ENCODE measurements at regions not wholly inside any gene's neighbourhood (a gene's known extent, or its start where the extent isn't known, plus 50 kb on each side); places are given as distances from the start of the nearest gene placed in this dataset.

GRCh38 chr6:156080371-156080770 is 624.7 kb upstream of the NOX3 start:
- Histone ChIP-seq H3K9me2 (ENCODE audit: insufficient read depth) (no peaks in the 10 kb centered on the region), H3K27ac (no peak overlapping the region), H2AFZ (no peak overlapping the region), H4K20me1 (ENCODE audit: insufficient read depth) (no peaks in the 10 kb centered on the region), H3K27me3 (replicated peaks; ENCODE audit: insufficient read depth) (no peaks in the 10 kb centered on the region), H3K4me3 (no peak overlapping the region), H3K9me3 (ENCODE audit: low read depth) (no peaks in the 10 kb centered on the region), H3K79me2 (ENCODE audit: insufficient read depth) (no peaks in the 10 kb centered on the region), H3K4me1 (ENCODE audit: insufficient read depth) (no peaks in the 10 kb centered on the region), H3K36me3 (ENCODE audit: low read depth) (no peaks in the 10 kb centered on the region), H3K4me2 (ENCODE audit: unreplicated experiment) (no peak overlapping the region), H3F3A (ENCODE audit: insufficient read depth) (no peaks in the 10 kb centered on the region), H3K9ac (no peak overlapping the region)
- no peak for TF ChIP-seq EZH2phosphoT487 (IDR thresholded peaks at IDR 0.05; ENCODE audit: insufficient read depth, low read depth)
- TF ChIP-seq EZH2 (IDR thresholded peaks at IDR 0.05; ENCODE audit: insufficient read depth, poor library complexity, severe bottlenecking) = no peak
- in situ Hi-C loops (cut with MboI) = no loop called here
- no peak for DNase-seq
- WGBS, 2 experiments (ENCODE audit: low coverage in 1 of 2, low lambda C conversion rate in 2 of 2, missing lambda C conversion rate in 2 of 2) = 7 to 20% methylated on average over 1 of the region's 1 CpG

GRCh38 chr6:156068881-156069280 is 613.2 kb upstream of the NOX3 start:
- H4K20me1 ChIP-seq (ENCODE audit: insufficient read depth) = no peaks in the 10 kb centered on the region
- no peak overlapping the region for H3K9ac ChIP-seq
- H3K4me2 ChIP-seq (ENCODE audit: unreplicated experiment) = no peak overlapping the region
- TF ChIP-seq EZH2phosphoT487 (IDR thresholded peaks at IDR 0.05; ENCODE audit: insufficient read depth, low read depth) = no peak
- no peak for TF ChIP-seq EZH2 (IDR thresholded peaks at IDR 0.05; ENCODE audit: insufficient read depth, poor library complexity, severe bottlenecking)
- no peaks in the 10 kb centered on the region for H3K27me3 ChIP-seq (replicated peaks; ENCODE audit: insufficient read depth)
- no peak for DNase-seq
- no peak overlapping the region for H3K27ac ChIP-seq
- H3K4me1 ChIP-seq (ENCODE audit: insufficient read depth) = no peaks in the 10 kb centered on the region
- H3K9me3 ChIP-seq (ENCODE audit: low read depth) = no peaks in the 10 kb centered on the region
- H3K4me3 ChIP-seq = no peak overlapping the region
- no peaks in the 10 kb centered on the region for H3K9me2 ChIP-seq (ENCODE audit: insufficient read depth)
- H3K36me3 ChIP-seq (ENCODE audit: low read depth) = no peaks in the 10 kb centered on the region
- H3K79me2 ChIP-seq (ENCODE audit: insufficient read depth) = no peaks in the 10 kb centered on the region
- 13 to 19% methylated on average over 4 of the region's 4 CpGs for WGBS, 2 experiments (ENCODE audit: low coverage in 1 of 2, low lambda C conversion rate in 2 of 2, missing lambda C conversion rate in 2 of 2)
- H3F3A ChIP-seq (ENCODE audit: insufficient read depth) = no peaks in the 10 kb centered on the region
- in situ Hi-C loops (cut with MboI) = no loop called here
- H2AFZ ChIP-seq = no peak overlapping the region

- Histone ChIP-seq H3K27ac (no peak overlapping the region), H3K4me1 (ENCODE audit: insufficient read depth) (no peaks in the 10 kb centered on the region), H3K9ac (no peak overlapping the region), H3K27me3 (replicated peaks; ENCODE audit: insufficient read depth) (no peaks in the 10 kb centered on the region), H3K79me2 (ENCODE audit: insufficient read depth) (no peaks in the 10 kb centered on the region), H3K9me2 (ENCODE audit: insufficient read depth) (no peaks in the 10 kb centered on the region), H3K9me3 (ENCODE audit: low read depth) (no peaks in the 10 kb centered on the region), H2AFZ (no peak overlapping the region), H3K4me3 (no peak overlapping the region), H4K20me1 (ENCODE audit: insufficient read depth) (no peaks in the 10 kb centered on the region), H3K36me3 (ENCODE audit: low read depth) (no peaks in the 10 kb centered on the region), H3K4me2 (ENCODE audit: unreplicated experiment) (no peak overlapping the region), H3F3A (ENCODE audit: insufficient read depth) (no peaks in the 10 kb centered on the region)
- WGBS, 2 experiments (ENCODE audit: low coverage in 1 of 2, low lambda C conversion rate in 2 of 2, missing lambda C conversion rate in 2 of 2) = 16 to 20% methylated on average over 3 of the region's 3 CpGs
- TF ChIP-seq EZH2phosphoT487 (IDR thresholded peaks at IDR 0.05; ENCODE audit: insufficient read depth, low read depth) (no peak), EZH2 (IDR thresholded peaks at IDR 0.05; ENCODE audit: insufficient read depth, poor library complexity, severe bottlenecking) (no peak)
- no peak for DNase-seq
- in situ Hi-C loops (cut with MboI) = no loop called here
Observed at GRCh38 chr6:156065849-156066248, 610.2 kb upstream of the NOX3 start.

- no peak overlapping the region for H2AFZ ChIP-seq
- no peaks in the 10 kb centered on the region for H3K4me1 ChIP-seq (ENCODE audit: insufficient read depth)
Observed at GRCh38 chr6:156062091-156062563, 606.5 kb upstream of the NOX3 start.

GRCh38 chr6:156061465-156061864 is 605.8 kb upstream of the NOX3 start:
- in situ Hi-C loops (cut with MboI) = no loop called here
- DNase-seq = no peak
- no peaks in the 10 kb centered on the region for H4K20me1 ChIP-seq (ENCODE audit: insufficient read depth)
- H3K79me2 ChIP-seq (ENCODE audit: insufficient read depth) = no peaks in the 10 kb centered on the region
- H3K4me1 ChIP-seq (ENCODE audit: insufficient read depth) = no peaks in the 10 kb centered on the region
- H3K4me2 ChIP-seq (ENCODE audit: unreplicated experiment) = no peak overlapping the region
- H3K9ac ChIP-seq = no peak overlapping the region
- no peaks in the 10 kb centered on the region for H3K9me2 ChIP-seq (ENCODE audit: insufficient read depth)
- H3K4me3 ChIP-seq = no peak overlapping the region
- H3K27ac ChIP-seq = no peak overlapping the region
- no peak for TF ChIP-seq EZH2phosphoT487 (IDR thresholded peaks at IDR 0.05; ENCODE audit: insufficient read depth, low read depth)
- TF ChIP-seq EZH2 (IDR thresholded peaks at IDR 0.05; ENCODE audit: insufficient read depth, poor library complexity, severe bottlenecking) = no peak
- H3K27me3 ChIP-seq (replicated peaks; ENCODE audit: insufficient read depth) = no peaks in the 10 kb centered on the region
- 25 to 27% methylated on average over 6 of the region's 6 CpGs for WGBS, 2 experiments (ENCODE audit: low coverage in 1 of 2, low lambda C conversion rate in 2 of 2, missing lambda C conversion rate in 2 of 2)
- no peaks in the 10 kb centered on the region for H3F3A ChIP-seq (ENCODE audit: insufficient read depth)
- H2AFZ ChIP-seq = no peak overlapping the region
- H3K36me3 ChIP-seq (ENCODE audit: low read depth) = no peaks in the 10 kb centered on the region
- no peaks in the 10 kb centered on the region for H3K9me3 ChIP-seq (ENCODE audit: low read depth)

More at GRCh38 chr6:156062091-156062563, 606.5 kb upstream of the NOX3 start:
- TF ChIP-seq EZH2phosphoT487 (IDR thresholded peaks at IDR 0.05; ENCODE audit: insufficient read depth, low read depth) (no peak), EZH2 (IDR thresholded peaks at IDR 0.05; ENCODE audit: insufficient read depth, poor library complexity, severe bottlenecking) (no peak)
- Histone ChIP-seq H3F3A (ENCODE audit: insufficient read depth) (no peaks in the 10 kb centered on the region), H3K27me3 (replicated peaks; ENCODE audit: insufficient read depth) (no peaks in the 10 kb centered on the region), H3K36me3 (ENCODE audit: low read depth) (no peaks in the 10 kb centered on the region), H3K27ac (no peak overlapping the region), H4K20me1 (ENCODE audit: insufficient read depth) (no peaks in the 10 kb centered on the region), H3K4me3 (no peak overlapping the region), H3K9me2 (ENCODE audit: insufficient read depth) (no peaks in the 10 kb centered on the region), H3K79me2 (ENCODE audit: insufficient read depth) (no peaks in the 10 kb centered on the region), H3K4me2 (ENCODE audit: unreplicated experiment) (no peak overlapping the region), H3K9me3 (ENCODE audit: low read depth) (no peaks in the 10 kb centered on the region), H3K9ac (no peak overlapping the region)
- 4 to 6% methylated on average over 2 of the region's 2 CpGs for WGBS, 2 experiments (ENCODE audit: low coverage in 1 of 2, low lambda C conversion rate in 2 of 2, missing lambda C conversion rate in 2 of 2)
- in situ Hi-C loops (cut with MboI) = no loop called here
- DNase-seq = no peak

Data from GM23248 (cell line).